ENCODE measurements at regions not wholly inside any gene's neighbourhood (a gene's known extent, or its start where the extent isn't known, plus 50 kb on each side); places are given as distances from the start of the nearest gene placed in this dataset.
A peak's percentile ranks its signal among the peaks of the same experiment; 100 is the strongest.

GRCh38 chr2:15769676-15770547, 170.4 kb upstream of the MYCN start:
- Histone ChIP-seq H3K27me3 (no peaks in the 10 kb centered on the region), H3K27ac (no peak overlapping the region), H3K4me1 (no peaks in the 10 kb centered on the region), H3K4me3 (no peak overlapping the region), H3K36me3 (no peaks in the 10 kb centered on the region), H3K9me3 (no peaks in the 10 kb centered on the region)
- peak in 1 of 3 donors; percentile 38 for DNase-seq
- no peak for TF ChIP-seq CTCF (IDR thresholded peaks at IDR 0.05)
- TF ChIP-seq POLR2A (IDR thresholded peaks at IDR 0.05) = no peak

GRCh38 chr2:15770606-15771005, 169.7 kb upstream of the MYCN start:
- no peaks in the 10 kb centered on the region for H3K4me1 ChIP-seq
- no peak for TF ChIP-seq CTCF (IDR thresholded peaks at IDR 0.05)
- TF ChIP-seq POLR2A (IDR thresholded peaks at IDR 0.05) = no peak

GRCh38 chr2:15771124-15771523, 169.2 kb upstream of the MYCN start:
- Histone ChIP-seq H3K27ac (no peak overlapping the region), H3K4me1 (no peaks in the 10 kb centered on the region), H3K9me3 (no peaks in the 10 kb centered on the region), H3K36me3 (no peaks in the 10 kb centered on the region), H3K27me3 (no peaks in the 10 kb centered on the region), H3K4me3 (no peak overlapping the region)
- peak in 1 of 3 donors; percentile 34 for DNase-seq
- TF ChIP-seq POLR2A (IDR thresholded peaks at IDR 0.05) (no peak), CTCF (IDR thresholded peaks at IDR 0.05) (no peak)

More at GRCh38 chr2:15770606-15771005, 169.7 kb upstream of the MYCN start:
- no peaks in the 10 kb centered on the region for H3K27me3 ChIP-seq
- H3K4me3 ChIP-seq = no peak overlapping the region
- H3K9me3 ChIP-seq = no peaks in the 10 kb centered on the region
- H3K27ac ChIP-seq = no peak overlapping the region
- H3K36me3 ChIP-seq = no peaks in the 10 kb centered on the region
- DNase-seq = peak in 1 of 3 donors; percentile 25

- H3K27ac ChIP-seq = no peak overlapping the region
- H3K27me3 ChIP-seq = no peaks in the 10 kb centered on the region
- no peaks in the 10 kb centered on the region for H3K9me3 ChIP-seq
- H3K36me3 ChIP-seq = no peaks in the 10 kb centered on the region
- DNase-seq = no peak
- TF ChIP-seq POLR2A (IDR thresholded peaks at IDR 0.05) (no peak), CTCF (IDR thresholded peaks at IDR 0.05) (no peak)
- no peaks in the 10 kb centered on the region for H3K4me1 ChIP-seq
- no peak overlapping the region for H3K4me3 ChIP-seq
Observed at GRCh38 chr2:15772086-15772595, 168.2 kb upstream of the MYCN start.

- H3K9me3 ChIP-seq = no peaks in the 10 kb centered on the region
- TF ChIP-seq CTCF (IDR thresholded peaks at IDR 0.05) (no peak), POLR2A (IDR thresholded peaks at IDR 0.05) (no peak)
- DNase-seq = no peak
- no peaks in the 10 kb centered on the region for H3K27me3 ChIP-seq
- H3K4me3 ChIP-seq = no peak overlapping the region
- H3K4me1 ChIP-seq = no peaks in the 10 kb centered on the region
- H3K27ac ChIP-seq = no peak overlapping the region
- H3K36me3 ChIP-seq = no peaks in the 10 kb centered on the region
Observed at GRCh38 chr2:15772681-15773080, 167.7 kb upstream of the MYCN start.

All from Peyer's patch (tissue), 4 donors.